NT2/D1 (cell line): ENCODE measurements at regions not wholly inside any gene's neighbourhood (a gene's known extent, or its start where the extent isn't known, plus 50 kb on each side); places are given as distances from the start of the nearest gene placed in this dataset.

Source experiments
- SUZ12 ChIP-seq: IDR thresholded peaks from 2 replicates; pipeline ENCODE4 v1.6.1; 2011; ENCODE audit not compliant: insufficient read length, insufficient read depth; ENCODE audit errors: extremely low read depth
- YY1 ChIP-seq: IDR thresholded peaks from 2 replicates; pipeline ENCODE4 v1.6.1; 2011; ENCODE audit not compliant: insufficient read length, insufficient read depth

- TF ChIP-seq SUZ12 (no peak), YY1 (no peak)
Measured at GRCh38 chr7:20083781-20084180, 133.4 kb downstream of the MACC1 start.
